ENCODE measurements at regions not wholly inside any gene's neighbourhood (a gene's known extent, or its start where the extent isn't known, plus 50 kb on each side); places are given as distances from the start of the nearest gene placed in this dataset.

GRCh38 chr9:87118594-87118993 is 171.3 kb upstream of the GAS1 start:
- no peak for DNase-seq (ENCODE audit: low read depth in 2 of 2)

DNA sequence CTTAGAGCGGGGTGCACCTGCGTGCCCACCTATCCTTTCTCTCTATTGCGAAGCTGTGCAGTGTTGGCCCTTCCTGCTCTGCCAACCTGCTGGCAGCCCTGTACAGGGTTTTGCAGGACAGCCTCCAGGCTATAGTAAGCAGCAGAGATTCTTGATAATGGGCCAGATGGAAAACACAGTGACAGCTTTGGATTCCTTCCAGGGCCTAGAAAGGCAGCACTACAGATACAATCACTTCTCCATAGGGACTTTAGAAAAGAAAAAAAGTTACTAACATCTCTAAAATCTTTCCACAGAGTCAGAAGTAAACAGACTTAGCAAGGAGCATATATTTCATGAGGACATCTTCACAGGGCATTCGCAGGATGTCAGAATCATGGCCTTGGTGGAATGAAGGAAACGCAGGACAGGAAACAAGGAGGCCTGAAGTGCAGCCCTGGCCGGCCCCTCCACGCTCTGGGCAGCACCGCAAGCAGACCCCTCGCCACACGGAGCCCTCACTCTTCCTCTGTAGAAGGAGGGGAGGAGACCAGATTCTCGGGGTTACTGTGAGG is 172.1 kb upstream of the GAS1 start:
- peak; percentile 1 to 32 for DNase-seq (ENCODE audit: low read depth in 2 of 2)

GRCh38 chr9:87120610-87121009 is 173.3 kb upstream of the GAS1 start:
- no peak for DNase-seq (ENCODE audit: low read depth in 2 of 2)

- DNase-seq (ENCODE audit: low read depth in 2 of 2), result no peak
These were observed 175.8 kb upstream of the GAS1 start for GRCh38 chr9:87122947-87123685.

GRCh38 chr9:87123830-87124229 is 176.5 kb upstream of the GAS1 start:
- DNase-seq (ENCODE audit: low read depth in 2 of 2), result no peak

DNA sequence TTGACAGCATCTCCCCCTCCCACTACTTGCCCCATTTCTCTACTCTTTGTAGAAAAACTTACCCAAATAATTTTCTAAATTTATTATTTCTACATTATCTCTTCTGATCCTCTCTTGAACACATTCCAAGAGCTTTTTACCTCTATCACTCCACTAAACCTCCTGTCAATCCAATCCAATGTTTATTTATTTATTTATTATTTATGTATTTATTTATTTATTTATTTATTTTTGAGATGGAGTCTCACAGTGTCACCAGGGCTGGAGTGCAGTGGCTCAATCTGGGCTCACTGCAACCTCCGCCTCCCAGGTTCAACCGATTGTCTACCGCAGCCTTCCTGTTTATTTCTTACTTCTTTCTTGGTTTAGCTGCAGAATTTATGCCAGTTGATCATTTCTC is 178.5 kb upstream of the GAS1 start:
- DNase-seq (ENCODE audit: low read depth in 2 of 2), result no peak

- no peak for DNase-seq (ENCODE audit: low read depth in 2 of 2)
These were observed 180.2 kb upstream of the GAS1 start for GRCh38 chr9:87127543-87127942.

- DNase-seq (ENCODE audit: low read depth in 2 of 2), result no peak
These were observed 180.8 kb upstream of the GAS1 start for GRCh38 chr9:87127978-87128614.

DNA sequence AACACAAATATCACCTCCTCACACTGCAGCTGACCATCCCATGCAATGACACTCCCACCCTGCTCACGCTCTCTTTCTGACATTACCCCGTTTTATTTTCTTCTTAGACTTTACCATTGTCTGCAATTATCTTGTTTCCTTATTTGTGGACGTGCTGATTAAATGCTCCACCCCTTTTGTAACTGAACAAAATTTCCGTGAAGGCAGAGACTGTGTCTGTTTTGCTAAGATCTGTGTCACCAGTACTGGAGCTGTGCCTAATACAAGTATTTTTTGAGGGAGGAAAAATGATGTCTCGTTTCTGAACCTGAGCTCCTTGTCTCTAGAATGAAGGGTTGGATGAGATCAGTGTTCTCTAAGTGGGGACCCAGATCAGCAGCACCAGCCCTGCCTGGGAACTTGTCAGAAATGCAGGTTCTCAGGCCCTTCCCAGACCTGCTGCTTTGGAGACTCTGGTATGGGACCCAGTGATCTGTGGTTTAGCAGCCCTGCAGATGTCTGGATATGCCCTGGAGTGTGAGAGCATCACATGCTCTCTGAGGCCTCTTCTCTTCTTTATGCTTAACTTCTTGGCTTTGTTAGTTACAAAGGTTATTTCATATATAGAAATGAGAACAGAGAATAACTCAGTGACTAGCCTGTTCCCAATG is 181.7 kb upstream of the GAS1 start:
- no peak for DNase-seq (ENCODE audit: low read depth in 2 of 2)

DNA sequence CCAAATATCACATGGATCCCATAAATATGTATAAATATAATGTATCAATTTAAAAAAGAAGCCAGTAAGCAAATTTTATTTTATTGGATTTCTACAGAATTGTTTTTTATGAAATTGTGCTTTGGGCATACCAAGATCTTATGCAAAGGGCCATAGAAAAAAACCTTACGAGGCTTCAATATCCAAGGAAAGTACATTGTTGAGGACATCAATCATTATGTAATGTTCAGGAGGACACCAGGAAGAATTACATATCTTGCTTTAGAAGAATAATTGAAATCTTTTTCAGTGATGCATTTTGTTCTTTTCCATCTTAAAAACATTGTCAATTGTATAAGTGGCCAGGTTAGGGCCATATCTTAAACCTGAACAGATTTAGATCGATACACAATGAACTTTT is 187.8 kb upstream of the GAS1 start:
- no peak for DNase-seq (ENCODE audit: low read depth in 2 of 2)

GRCh38 chr9:87137718-87138117 is 190.4 kb upstream of the GAS1 start:
- DNase-seq (ENCODE audit: low read depth in 2 of 2), result no peak

- DNase-seq (ENCODE audit: low read depth in 2 of 2), result no peak
These were observed 191.1 kb upstream of the GAS1 start for GRCh38 chr9:87138128-87139040.

GRCh38 chr9:87139099-87139730 is 191.9 kb upstream of the GAS1 start:
- DNase-seq (ENCODE audit: low read depth in 2 of 2), result no peak

DNA sequence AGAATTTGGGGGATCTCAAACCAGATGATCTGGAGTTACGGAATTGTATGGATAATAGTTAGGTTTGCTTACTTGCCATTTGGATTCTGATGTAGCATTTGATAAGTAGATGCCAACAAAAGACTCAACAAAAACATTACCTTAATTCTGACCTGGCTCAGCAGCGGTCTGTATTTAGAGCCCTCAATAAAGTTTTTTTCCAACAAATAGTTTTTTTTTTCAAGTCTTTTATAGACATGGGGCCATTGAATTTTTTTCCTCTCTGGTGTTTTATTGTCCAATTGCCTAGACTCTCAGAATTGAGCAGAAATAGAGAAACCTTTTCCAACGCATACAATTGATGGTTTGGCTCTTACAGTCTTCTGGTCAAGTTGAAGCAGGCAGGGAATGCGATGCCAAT is 192.8 kb upstream of the GAS1 start:
- no peak for DNase-seq (ENCODE audit: low read depth in 2 of 2)

DNA sequence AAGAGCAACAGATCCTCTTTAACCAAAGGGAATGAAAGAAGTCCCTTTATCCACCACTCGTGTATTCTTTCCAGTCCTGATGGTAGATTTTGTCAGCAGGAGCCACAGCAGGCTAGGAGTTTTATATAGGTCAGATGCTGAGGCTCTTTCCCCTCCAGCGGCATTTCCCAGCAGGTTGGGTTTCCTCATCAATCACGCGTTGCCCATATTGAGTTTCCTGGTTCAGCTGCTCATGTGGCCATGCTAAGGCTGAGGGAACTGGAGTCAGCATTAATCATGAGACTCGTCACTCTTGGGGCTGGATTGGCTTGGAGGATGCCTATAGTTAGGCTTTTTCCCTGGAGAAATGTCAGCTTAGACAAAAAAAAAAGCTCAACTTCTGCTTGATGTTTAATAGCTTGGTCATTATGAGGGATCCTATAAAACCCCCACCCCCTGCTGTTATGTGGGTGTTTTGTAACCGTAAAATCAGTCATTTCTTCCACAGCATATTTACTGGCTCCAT is 193.4 kb upstream of the GAS1 start:
- DNase-seq (ENCODE audit: low read depth in 2 of 2), result no peak

DNA sequence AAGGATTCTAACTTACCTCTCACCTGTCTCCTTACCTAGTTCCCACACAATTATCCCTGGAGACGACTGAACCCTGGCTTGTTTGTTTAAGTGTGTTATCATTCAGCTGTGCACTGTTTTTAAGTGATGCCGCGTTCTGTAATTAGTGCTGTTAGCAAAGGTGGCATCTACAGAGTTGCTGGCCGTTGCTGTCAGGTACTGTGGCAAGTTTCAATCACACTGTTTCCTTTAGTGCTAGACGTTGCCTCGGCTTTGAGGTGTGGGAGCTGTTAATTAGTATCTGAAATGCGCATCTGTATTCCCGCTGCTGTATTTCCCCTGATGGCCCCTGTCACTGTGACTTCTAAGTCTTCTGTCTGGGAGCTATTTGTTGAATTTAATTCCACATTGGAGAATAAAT is 193.8 kb upstream of the GAS1 start:
- DNase-seq (ENCODE audit: low read depth in 2 of 2), result no peak

- no peak for DNase-seq (ENCODE audit: low read depth in 2 of 2)
These were observed 199.6 kb upstream of the GAS1 start for GRCh38 chr9:87146933-87147332.

GRCh38 chr9:87147839-87148238 is 200.5 kb upstream of the GAS1 start:
- DNase-seq (ENCODE audit: low read depth in 2 of 2), result no peak

DNA sequence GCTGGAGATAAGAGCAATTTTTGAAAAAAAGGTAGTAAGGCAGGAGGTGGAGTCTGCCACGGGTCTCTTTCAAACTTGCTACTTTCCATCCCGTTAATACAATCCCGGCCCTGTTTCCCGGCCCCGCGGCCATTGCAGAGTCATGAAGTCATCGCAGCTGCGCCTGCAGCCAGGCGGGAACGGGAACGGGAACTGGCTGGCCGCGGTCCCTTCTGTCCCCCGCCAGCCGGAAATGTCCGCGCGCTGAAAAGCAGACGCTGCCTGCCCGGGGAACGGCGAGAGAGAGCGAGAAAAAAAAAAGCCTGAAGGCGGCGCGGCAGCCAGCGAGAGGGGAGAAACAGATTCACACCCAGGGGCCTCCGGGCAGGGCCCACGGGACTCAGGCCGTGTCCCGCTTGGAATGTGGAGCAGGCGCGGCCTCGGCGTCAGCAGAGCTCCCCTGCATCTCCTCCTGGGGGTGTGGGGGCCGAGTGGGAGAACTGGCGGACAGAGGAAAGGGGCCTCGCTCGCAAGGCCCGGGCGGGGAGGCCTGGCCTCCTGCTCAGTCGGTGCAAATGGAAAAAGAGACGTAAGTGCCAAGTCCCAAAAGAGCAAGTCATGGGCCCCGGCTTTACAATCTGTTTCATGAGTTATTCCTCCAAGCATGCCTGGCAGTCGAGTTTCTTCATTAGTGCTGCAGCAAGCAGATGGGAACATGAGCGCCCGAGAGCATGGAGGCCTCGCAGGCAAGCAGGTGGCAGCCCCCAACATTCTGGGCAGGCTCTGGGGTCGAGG is 201.2 kb upstream of the GAS1 start:
- DNase-seq (ENCODE audit: low read depth in 2 of 2), result peak; percentile 59 to 63

DNA sequence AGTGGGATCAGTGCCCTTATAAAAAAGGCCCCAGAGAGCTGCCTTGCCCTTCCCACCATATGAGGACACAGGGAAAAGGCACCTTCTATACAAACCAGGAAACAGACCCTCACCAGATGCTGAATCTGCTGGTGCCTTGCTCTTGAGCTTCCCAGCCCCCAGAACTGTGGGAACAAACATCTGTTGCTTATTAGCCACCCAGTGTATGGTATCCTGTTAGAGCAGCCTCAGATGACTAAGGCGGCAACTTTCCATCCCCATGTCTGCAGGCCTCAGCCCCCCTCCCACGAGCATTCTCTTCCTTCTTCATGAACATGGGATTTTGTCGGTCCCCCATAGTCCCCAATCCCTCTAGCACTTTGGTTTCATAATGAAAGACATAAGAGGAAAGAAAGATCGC is 202.5 kb upstream of the GAS1 start:
- no peak for DNase-seq (ENCODE audit: low read depth in 2 of 2)

Measured in dermis microvascular lymphatic vessel endothelial cell (primary cell).